AG09319 (cell line): ENCODE measurements at regions not wholly inside any gene's neighbourhood (a gene's known extent, or its start where the extent isn't known, plus 50 kb on each side); places are given as distances from the start of the nearest gene placed in this dataset.
"Not testable (repeated sequence)": the region's sequence is repeated elsewhere in the genome, so short reads cannot be mapped to it uniquely, and the experiment has no call there.

Experiments used
- DNase-seq: peaks from one replicate; pipeline ENCODE4 v3.0.0-alpha.2; 2010; ENCODE audit warnings: low read depth; ENCODE audit errors: extremely low read depth
- CTCF ChIP-seq: IDR thresholded peaks from 2 replicates; pipeline ENCODE4 v1.5.1; 2011; ENCODE audit warnings: low read depth, mild to moderate bottlenecking, inconsistent platforms, low read length, moderate library complexity

GRCh38 chr3:177890359-177890683 is 645.9 kb upstream of the KCNMB2 start:
- DNase-seq, result no peak
- no peak for TF ChIP-seq CTCF

GRCh38 chr3:177891569-177891968 is 644.7 kb upstream of the KCNMB2 start:
- not testable (repeated sequence) for DNase-seq

- no peak; the same call in 1 of the 2 replicates for TF ChIP-seq CTCF
- DNase-seq, result no peak
Measured at GRCh38 chr3:177893331-177893730, 642.9 kb upstream of the KCNMB2 start.

GRCh38 chr3:177894081-177894728 is 642.0 kb upstream of the KCNMB2 start:
- no peak for TF ChIP-seq CTCF
- no peak for DNase-seq

- TF ChIP-seq CTCF, result no peak
- no peak for DNase-seq
Measured at GRCh38 chr3:177898185-177898584, 638.1 kb upstream of the KCNMB2 start.

GRCh38 chr3:177899275-177900067 is 636.8 kb upstream of the KCNMB2 start:
- DNase-seq, result no peak
- no peak for TF ChIP-seq CTCF

GRCh38 chr3:177902876-177903275 is 633.4 kb upstream of the KCNMB2 start:
- no peak for TF ChIP-seq CTCF

More at GRCh38 chr3:177902876-177903275, 633.4 kb upstream of the KCNMB2 start:
- DNase-seq, result no peak
